ENCODE measurements at regions not wholly inside any gene's neighbourhood (a gene's known extent, or its start where the extent isn't known, plus 50 kb on each side); places are given as distances from the start of the nearest gene placed in this dataset.

DNA sequence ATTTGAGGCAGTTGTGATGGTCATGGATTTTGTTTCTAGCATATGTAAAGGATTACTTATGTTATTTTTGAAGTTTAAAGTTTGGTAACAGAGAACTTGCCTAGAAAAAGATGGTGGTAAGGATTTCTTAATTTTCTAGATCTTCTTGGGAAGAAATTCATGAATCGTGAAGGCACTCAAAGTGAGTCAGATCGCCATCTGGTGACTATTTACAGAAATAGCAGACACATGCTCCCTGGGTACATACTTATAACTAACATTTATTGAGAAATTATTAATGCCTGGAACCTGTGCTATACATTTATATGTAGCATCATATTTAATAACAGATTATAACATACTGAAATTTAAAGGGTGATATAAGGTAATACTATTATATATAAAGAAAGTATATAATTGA lies 299.7 kb downstream of the IZUMO3 start:
- TF ChIP-seq, protein P1, sequence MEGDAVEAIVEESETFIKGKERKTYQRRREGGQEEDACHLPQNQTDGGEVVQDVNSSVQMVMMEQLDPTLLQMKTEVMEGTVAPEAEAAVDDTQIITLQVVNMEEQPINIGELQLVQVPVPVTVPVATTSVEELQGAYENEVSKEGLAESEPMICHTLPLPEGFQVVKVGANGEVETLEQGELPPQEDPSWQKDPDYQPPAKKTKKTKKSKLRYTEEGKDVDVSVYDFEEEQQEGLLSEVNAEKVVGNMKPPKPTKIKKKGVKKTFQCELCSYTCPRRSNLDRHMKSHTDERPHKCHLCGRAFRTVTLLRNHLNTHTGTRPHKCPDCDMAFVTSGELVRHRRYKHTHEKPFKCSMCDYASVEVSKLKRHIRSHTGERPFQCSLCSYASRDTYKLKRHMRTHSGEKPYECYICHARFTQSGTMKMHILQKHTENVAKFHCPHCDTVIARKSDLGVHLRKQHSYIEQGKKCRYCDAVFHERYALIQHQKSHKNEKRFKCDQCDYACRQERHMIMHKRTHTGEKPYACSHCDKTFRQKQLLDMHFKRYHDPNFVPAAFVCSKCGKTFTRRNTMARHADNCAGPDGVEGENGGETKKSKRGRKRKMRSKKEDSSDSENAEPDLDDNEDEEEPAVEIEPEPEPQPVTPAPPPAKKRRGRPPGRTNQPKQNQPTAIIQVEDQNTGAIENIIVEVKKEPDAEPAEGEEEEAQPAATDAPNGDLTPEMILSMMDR (IDR thresholded peaks at IDR 0.05; ENCODE audit: poor library complexity, severe bottlenecking): no peak
- TF ChIP-seq POLR2AphosphoS5 (IDR thresholded peaks at IDR 0.05) (no peak), TAF1 (IDR thresholded peaks at IDR 0.05; ENCODE audit: low read depth) (no peak), EZH2 (IDR thresholded peaks at IDR 0.05; ENCODE audit: borderline replicate concordance, insufficient read depth, low read length, poor library complexity, severe bottlenecking) (no peak), EP300 (conservative IDR thresholded peaks at IDR 0.05; ENCODE audit: poor library complexity, severe bottlenecking) (no peak)
